ENCODE measurements at regions not wholly inside any gene's neighbourhood (a gene's known extent, or its start where the extent isn't known, plus 50 kb on each side); places are given as distances from the start of the nearest gene placed in this dataset.

DNA sequence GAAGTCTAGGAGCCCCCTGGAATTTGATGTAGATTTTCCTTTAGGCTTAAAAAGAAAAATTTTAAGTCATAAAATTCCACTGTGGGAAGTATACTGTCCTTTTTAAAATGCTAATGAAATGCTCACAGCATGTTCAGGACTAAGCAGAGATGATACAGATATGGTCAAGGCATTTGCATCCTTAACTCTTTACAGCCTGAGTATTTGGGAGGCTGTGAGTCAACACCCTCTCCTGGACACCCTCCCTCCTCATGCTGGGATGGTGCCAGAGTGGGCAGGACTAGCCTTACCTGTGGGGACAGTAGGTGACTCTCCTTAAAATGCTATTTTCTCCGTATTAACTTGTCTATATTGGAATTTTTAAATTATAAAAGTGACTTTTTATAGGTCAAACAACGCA, 197.4 kb upstream of the ELL2 start:
- no peak for DNase-seq (ENCODE audit: extremely low spot score)
- ChIA-PET POLR2A (no interaction called here), CTCF (no interaction called here)
- TF ChIP-seq CTCF (IDR thresholded peaks at IDR 0.05; ENCODE audit: control extremely low read depth, extremely low read depth, low read depth, missing control alignments), result no peak

DNA sequence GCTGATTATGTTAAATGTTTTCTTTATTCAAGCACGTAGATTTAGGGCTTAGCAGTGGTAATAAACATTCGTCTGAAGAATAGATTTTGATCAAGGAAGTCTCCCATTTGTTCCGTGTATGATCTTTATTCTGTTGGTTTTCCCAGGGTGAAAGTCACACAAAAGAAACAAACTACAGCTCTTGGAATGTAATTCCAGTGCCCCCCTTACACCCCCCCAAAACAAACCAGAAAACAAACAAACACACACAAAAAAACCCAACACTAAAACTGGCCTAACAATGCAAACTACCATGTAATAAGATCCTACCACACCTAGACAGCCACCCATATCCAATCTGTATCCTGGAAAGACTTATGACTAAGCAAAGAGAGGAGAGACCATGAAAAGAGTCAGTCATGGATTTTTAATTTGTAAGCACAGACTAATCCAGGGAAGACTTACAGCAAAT, 196.2 kb upstream of the ELL2 start:
- POLR2A ChIA-PET, result no interaction called here
- no peak for DNase-seq (ENCODE audit: extremely low spot score)
- no peak for TF ChIP-seq CTCF (IDR thresholded peaks at IDR 0.05; ENCODE audit: control extremely low read depth, extremely low read depth, low read depth, missing control alignments)
- CTCF ChIA-PET, result no interaction called here

DNA sequence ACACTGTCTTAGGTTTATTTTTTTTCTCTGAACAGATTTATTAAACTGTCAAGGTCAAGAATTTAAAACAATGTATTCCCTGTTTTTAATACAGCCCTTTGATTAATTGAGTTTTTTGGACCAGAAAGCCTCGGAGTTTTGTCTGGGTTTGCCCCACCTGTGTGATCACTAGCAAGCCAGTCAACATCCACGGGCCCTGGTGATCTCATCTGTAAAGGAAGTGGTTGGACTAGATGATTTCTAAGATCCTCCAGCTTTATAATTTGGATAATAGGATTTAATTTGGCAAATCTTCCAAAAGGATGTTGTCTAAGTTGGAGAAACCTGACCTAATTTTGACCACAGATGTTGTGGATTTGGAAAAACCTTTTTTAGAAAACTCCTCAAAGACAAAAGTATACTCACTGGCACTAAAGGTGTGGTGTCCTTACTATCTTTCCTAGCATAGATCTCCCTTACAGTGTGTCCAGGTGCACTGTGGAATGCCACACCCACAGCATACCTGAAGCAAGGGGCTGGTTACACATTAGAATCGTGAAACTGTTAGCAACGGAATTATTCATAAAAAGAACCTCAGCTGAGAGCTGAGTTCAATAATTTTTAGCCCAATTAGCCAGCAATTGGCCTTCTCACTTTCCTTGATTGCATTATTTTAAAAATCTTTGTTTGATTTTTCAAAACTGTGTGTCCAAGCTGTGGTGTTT, 195.6 kb upstream of the ELL2 start:
- TF ChIP-seq CTCF (IDR thresholded peaks at IDR 0.05; ENCODE audit: control extremely low read depth, extremely low read depth, low read depth, missing control alignments), result no peak
- DNase-seq (ENCODE audit: extremely low spot score), result no peak
- POLR2A ChIA-PET, result interaction anchor here (0.6 kb wide), 1 partner anchor 413 kb away, joined by 8 read pairs; no protein-coding TSS in a partner anchor
- CTCF ChIA-PET, result no interaction called here

DNA sequence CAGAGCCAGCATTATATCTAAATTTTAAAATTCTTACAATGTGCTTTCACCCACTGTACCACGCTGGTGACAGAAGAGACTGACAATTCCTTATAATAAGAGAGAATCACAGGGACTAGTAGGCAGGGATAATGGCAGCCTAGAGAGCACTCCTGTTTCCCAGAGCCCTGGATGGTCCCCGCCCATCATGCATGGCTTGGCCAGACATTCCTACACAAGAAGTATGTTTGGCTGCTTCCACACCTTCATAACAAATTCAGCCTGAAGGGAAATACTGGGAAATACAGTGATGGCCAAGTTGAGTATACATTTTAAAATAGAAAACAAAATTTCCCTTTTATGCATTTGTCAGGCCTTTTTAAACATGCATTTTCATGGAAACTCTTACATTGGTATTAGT, 193.5 kb upstream of the ELL2 start:
- DNase-seq (ENCODE audit: extremely low spot score), result no peak
- TF ChIP-seq CTCF (IDR thresholded peaks at IDR 0.05; ENCODE audit: control extremely low read depth, extremely low read depth, low read depth, missing control alignments), result no peak
- ChIA-PET CTCF (no interaction called here), POLR2A (no interaction called here)

GRCh38 chr5:96151891-96152290, 190.2 kb upstream of the ELL2 start:
- TF ChIP-seq CTCF (IDR thresholded peaks at IDR 0.05; ENCODE audit: control extremely low read depth, extremely low read depth, low read depth, missing control alignments), result no peak
- CTCF ChIA-PET, result interaction anchor here (1.5 kb wide), 1 partner anchor 10 kb away, joined by 4 read pairs; no protein-coding TSS in a partner anchor
- DNase-seq (ENCODE audit: extremely low spot score), result no peak
- POLR2A ChIA-PET, result no interaction called here

DNA sequence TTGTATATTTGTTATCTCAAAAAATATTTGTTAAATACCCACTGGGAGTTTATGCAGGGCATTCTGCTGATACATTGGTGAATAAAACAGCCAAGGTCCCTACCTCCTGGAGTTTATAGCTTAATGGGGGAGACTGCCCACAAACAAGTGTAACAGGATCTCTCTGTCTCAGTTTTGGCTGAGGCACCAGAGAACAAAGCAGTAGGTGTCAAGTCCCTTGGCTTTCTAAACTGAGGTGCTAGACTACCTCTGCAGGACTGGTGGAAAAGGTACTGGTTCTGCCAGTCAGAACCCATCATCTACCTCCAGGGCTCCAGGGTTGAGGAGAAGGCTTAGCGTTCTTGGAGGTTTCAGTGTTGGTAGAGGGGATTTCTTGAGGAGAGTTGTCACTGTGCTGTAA, 188.4 kb upstream of the ELL2 start:
- ChIA-PET POLR2A (no interaction called here), CTCF (interaction anchor here (0.8 to 1.3 kb wide), 4 partner anchors 10 to 50 kb away, joined by 3 to 4 read pairs (median 3); no protein-coding TSS in a partner anchor)
- no peak for DNase-seq (ENCODE audit: extremely low spot score)
- no peak for TF ChIP-seq CTCF (IDR thresholded peaks at IDR 0.05; ENCODE audit: control extremely low read depth, extremely low read depth, low read depth, missing control alignments)
